H1 (cell line): ENCODE measurements at regions not wholly inside any gene's neighbourhood (a gene's known extent, or its start where the extent isn't known, plus 50 kb on each side); places are given as distances from the start of the nearest gene placed in this dataset.

Experiments used
- CTCF ChIA-PET: fragments of 300-600 bp; sonication (Branson Sonifier 250); formaldehyde crosslinking; loops from one replicate; lab custom pipeline; 2021; ENCODE audit not compliant: partially characterized antibody; lab: Charles Lee
- POLR2A ChIA-PET: fragments of 300-600 bp; sonication (Branson Sonifier 250); formaldehyde crosslinking; loops from one replicate; lab custom pipeline; 2021; ENCODE audit warnings: inconsistent platforms; ENCODE audit not compliant: partially characterized antibody; lab: Charles Lee
- DNase-seq, 2 experiments: peaks; one replicate each; pipeline versions ENCODE4 v3.0.0 to v3.0.0-alpha.2; 2010 to 2022; ENCODE audit warnings: low spot score in 2 of 2, low read depth in 1 of 2, mixed read lengths in 1 of 2
- FAIRE-seq: peaks from 2 replicates; lab custom pipeline; 2011; peaks lifted over from hg19 to GRCh38; lab: Jason Lieb, UNC
- H2AFZ ChIP-seq: 2 replicates; pipeline ENCODE4 v1.8.1; 2012; ENCODE audit warnings: low read length, inconsistent platforms
- H2AK5ac ChIP-seq: 2 replicates; pipeline ENCODE4 v1.6.1; 2013; ENCODE audit warnings: low read depth, low read length
- H2BK120ac ChIP-seq: replicated peaks from 2 replicates; pipeline ENCODE3; 2013; ENCODE audit warnings: low read depth, low read length, inconsistent platforms
- H2BK12ac ChIP-seq: 2 replicates; pipeline ENCODE4 v1.6.1; 2013; ENCODE audit warnings: low read depth, low read length
- H2BK15ac ChIP-seq: 2 replicates; pipeline ENCODE4 v1.6.1; 2013; ENCODE audit warnings: low read length
- H2BK20ac ChIP-seq: 2 replicates; pipeline ENCODE4 v1.6.1; 2013; ENCODE audit warnings: low read length
- H2BK5ac ChIP-seq: 2 replicates; pipeline ENCODE4 v1.6.1; 2013; ENCODE audit warnings: low read depth, low read length
- H3K14ac ChIP-seq: 2 replicates; pipeline ENCODE4 v1.6.1; 2013; ENCODE audit warnings: inconsistent platforms; ENCODE audit not compliant: insufficient read length
- H3K18ac ChIP-seq: 2 replicates; pipeline ENCODE4 v1.6.1; 2013; ENCODE audit warnings: low read length; ENCODE audit errors: extremely low read depth
- H3K23ac ChIP-seq: 2 replicates; pipeline ENCODE4 v1.6.1; 2013; ENCODE audit warnings: inconsistent platforms; ENCODE audit not compliant: insufficient read length
- H3K23me2 ChIP-seq: 2 replicates; pipeline ENCODE4 v1.6.1; 2013; ENCODE audit warnings: low read depth, low read length
- H3K27ac ChIP-seq: 2 replicates; pipeline ENCODE4 v1.6.1; 2011; ENCODE audit warnings: low read depth, low read length, inconsistent platforms
- H3K27me3 ChIP-seq, 4 experiments: replicated peaks in 1 of 4; 1 replicate in 1 of 4; 2 replicates in 3 of 4; pipeline versions ENCODE4 v1.6.1 to v1.8.1; 2011 to 2013; ENCODE audit warnings: low read length in 3 of 4, mild to moderate bottlenecking in 3 of 4, inconsistent platforms in 2 of 4, mixed read lengths in 2 of 4, moderate library complexity in 1 of 4; ENCODE audit not compliant: control insufficient read depth in 3 of 4, insufficient read depth in 3 of 4; ENCODE audit errors: extremely low read depth in 1 of 4
- H3K36me3 ChIP-seq, 4 experiments: 2 replicates each; pipeline versions ENCODE4 v1.6.1 to v1.8.1; 2011 to 2013; ENCODE audit warnings: mild to moderate bottlenecking in 4 of 4, low read length in 3 of 4, moderate library complexity in 2 of 4, control low read depth in 1 of 4, inconsistent platforms in 1 of 4; ENCODE audit not compliant: insufficient read depth in 4 of 4, control insufficient read depth in 2 of 4
- H3K4ac ChIP-seq: replicated peaks from 2 replicates; pipeline ENCODE3; 2013; ENCODE audit warnings: low read length, low read depth, mixed read lengths, inconsistent platforms; ENCODE audit not compliant: insufficient read length
- H3K4me1 ChIP-seq, 4 experiments: replicated peaks in 1 of 4; 1 replicate in 1 of 4; 2 replicates in 3 of 4; pipeline versions ENCODE4 v1.6.1 to v1.8.1; 2011 to 2013; ENCODE audit warnings: low read length in 3 of 4, inconsistent platforms in 2 of 4, mixed read lengths in 1 of 4; ENCODE audit not compliant: insufficient read depth in 4 of 4, control insufficient read depth in 3 of 4
- H3K4me2 ChIP-seq, 2 experiments: 2 replicates each; pipeline versions ENCODE4 v1.6.1 to v1.8.1; 2011 to 2013; ENCODE audit warnings: low read depth in 2 of 2, low read length in 2 of 2, control low read depth in 1 of 2, inconsistent platforms in 1 of 2, mild to moderate bottlenecking in 1 of 2; ENCODE audit not compliant: insufficient read depth in 1 of 2
- H3K4me3 ChIP-seq, 4 experiments: fragments of 200-600, 300-600 bp in 1 of 4; sonication (generic), shearing (Covaris generic), sonication (Bioruptor Twin) in 1 of 4; 2 replicates each; pipeline versions ENCODE4 v1.5.1 to v1.8.1; 2011 to 2016; ENCODE audit warnings: low read length in 4 of 4, low read depth in 3 of 4, control low read depth in 2 of 4, inconsistent platforms in 2 of 4, mild to moderate bottlenecking in 2 of 4, mixed read lengths in 1 of 4, moderate library complexity in 1 of 4; ENCODE audit not compliant: insufficient read depth in 2 of 4; ENCODE audit errors: extremely low read depth in 1 of 4
- H3K56ac ChIP-seq: replicated peaks from 2 replicates; pipeline ENCODE3; 2013; ENCODE audit warnings: low read depth, mild to moderate bottlenecking, mixed read lengths, low read length, inconsistent platforms; ENCODE audit not compliant: insufficient read length
- H3K79me1 ChIP-seq: 2 replicates; pipeline ENCODE4 v1.6.1; 2013; ENCODE audit warnings: low read depth, low read length, control low read depth
- H3K79me2 ChIP-seq, 2 experiments: 2 replicates each; pipeline versions ENCODE4 v1.6.1 to v1.8.1; 2012 to 2013; ENCODE audit warnings: low read length in 2 of 2, mild to moderate bottlenecking in 2 of 2, inconsistent platforms in 1 of 2; ENCODE audit not compliant: insufficient read depth in 2 of 2, control insufficient read depth in 1 of 2
- H3K9ac ChIP-seq, 4 experiments: replicated peaks in 1 of 4; 1 replicate in 1 of 4; 2 replicates in 3 of 4; pipeline versions ENCODE4 v1.6.1 to v1.8.1; 2011 to 2013; ENCODE audit warnings: low read depth in 3 of 4, low read length in 3 of 4, control low read depth in 2 of 4, mild to moderate bottlenecking in 2 of 4, moderate library complexity in 2 of 4, inconsistent platforms in 1 of 4; ENCODE audit errors: extremely low read depth in 1 of 4
- H3K9me3 ChIP-seq, 2 experiments: 2 replicates each; pipeline versions ENCODE4 v1.6.1 to v1.8.1; 2012 to 2013; ENCODE audit warnings: mild to moderate bottlenecking in 2 of 2, moderate library complexity in 2 of 2, control low read depth in 1 of 2, inconsistent platforms in 1 of 2, low read depth in 1 of 2, low read length in 1 of 2, mixed read lengths in 1 of 2; ENCODE audit not compliant: insufficient read depth in 2 of 2
- H4K20me1 ChIP-seq, 2 experiments: replicated peaks in 1 of 2; 2 replicates each; pipeline versions ENCODE3 to v1.8.1; 2011 to 2013; ENCODE audit warnings: inconsistent platforms in 2 of 2, low read length in 2 of 2, mild to moderate bottlenecking in 1 of 2; ENCODE audit not compliant: insufficient read depth in 2 of 2, control insufficient read depth in 1 of 2
- H4K5ac ChIP-seq: 2 replicates; pipeline ENCODE4 v1.6.1; 2013; ENCODE audit warnings: low read length, low read depth, mixed read lengths, inconsistent platforms; ENCODE audit not compliant: insufficient read length
- H4K8ac ChIP-seq: 2 replicates; pipeline ENCODE4 v1.8.0; 2013; ENCODE audit warnings: mild to moderate bottlenecking, moderate library complexity, low read length, inconsistent platforms; ENCODE audit not compliant: insufficient read depth; ENCODE audit errors: extremely low read depth
- H4K91ac ChIP-seq: replicated peaks from 2 replicates; pipeline ENCODE3; 2013; ENCODE audit warnings: low read length, mixed read lengths, inconsistent platforms; ENCODE audit not compliant: insufficient read length
- ASH2L ChIP-seq: fragments of 200-600, 300-600 bp; sonication (generic); IDR thresholded peaks from one replicate; pipeline ENCODE4 v1.7.1; 2017; ENCODE audit warnings: low read length
- BACH1 ChIP-seq: IDR thresholded peaks from 2 replicates; pipeline ENCODE4 v1.6.1; 2012; ENCODE audit warnings: low read length, improper control_type of control experiment
- BRCA1 ChIP-seq: IDR thresholded peaks from 2 replicates; pipeline ENCODE4 v1.6.1; 2012; ENCODE audit warnings: low read depth, low read length, improper control_type of control experiment
- CBX8 ChIP-seq: fragments of 300-800, 300-1000 bp; sonication (generic); IDR thresholded peaks from 2 replicates; pipeline ENCODE4 v1.7.1; 2016; ENCODE audit warnings: low read depth, low read length, borderline replicate concordance
- EGR1 ChIP-seq: IDR thresholded peaks from 2 replicates; pipeline ENCODE4 v1.6.1; 2011; ENCODE audit warnings: low read depth, low read length, borderline replicate concordance
- GTF2F1 ChIP-seq: IDR thresholded peaks from 2 replicates; pipeline ENCODE4 v1.6.1; 2012; ENCODE audit warnings: low read depth, low read length, improper control_type of control experiment, borderline replicate concordance
- HDAC2 ChIP-seq, 2 experiments: fragments of 300-600 bp in 1 of 2; sonication (generic) in 1 of 2; IDR thresholded peaks; 2 replicates each; pipeline ENCODE4 v1.6.1; 2011 to 2012; ENCODE audit warnings: low read depth in 2 of 2, low read length in 2 of 2, mild to moderate bottlenecking in 2 of 2, moderate library complexity in 2 of 2, borderline replicate concordance in 1 of 2, inconsistent platforms in 1 of 2
- HDAC6 ChIP-seq: IDR thresholded peaks from one replicate; pipeline ENCODE4 v1.7.1; 2012; ENCODE audit warnings: low read depth, mild to moderate bottlenecking, inconsistent platforms, low read length, moderate library complexity
- POLR2A ChIP-seq, 2 experiments: IDR thresholded peaks; 1 replicate in 1 of 2; 2 replicates in 1 of 2; pipeline ENCODE4 v1.6.1; 2011; ENCODE audit warnings: low read depth in 2 of 2, low read length in 2 of 2, mild to moderate bottlenecking in 2 of 2; ENCODE audit errors: control extremely low read depth in 1 of 2
- RFX5 ChIP-seq: IDR thresholded peaks from 2 replicates; pipeline ENCODE4 v1.6.1; 2011; ENCODE audit warnings: low read depth, low read length, improper control_type of control experiment, borderline replicate concordance
- RXRA ChIP-seq: IDR thresholded peaks from 2 replicates; pipeline ENCODE4 v1.6.1; 2011; ENCODE audit warnings: low read depth, mild to moderate bottlenecking, low read length, moderate library complexity; ENCODE audit not compliant: insufficient read depth
- SP2 ChIP-seq: IDR thresholded peaks from 2 replicates; pipeline ENCODE4 v1.6.1; 2012; ENCODE audit warnings: mild to moderate bottlenecking, low read length, inconsistent platforms
- TBP ChIP-seq: IDR thresholded peaks from 2 replicates; pipeline ENCODE4 v1.6.1; 2011; ENCODE audit warnings: low read depth, low read length, improper control_type of control experiment
- YY1 ChIP-seq: IDR thresholded peaks from 2 replicates; pipeline ENCODE4 v1.6.1; 2011; ENCODE audit warnings: low read depth, mild to moderate bottlenecking, low read length
- ZNF274 ChIP-seq: IDR thresholded peaks from 2 replicates; pipeline ENCODE4 v1.7.0; 2012; ENCODE audit warnings: low read length, borderline replicate concordance; ENCODE audit errors: extremely low read depth
- WGBS, 2 experiments: shearing (Covaris generic) in 1 of 2; methylation state at CpG; one replicate each; pipeline versions ENCODE4 v1.1.6 to v1.1.7; 2013 to 2015; ENCODE audit warnings: low lambda C conversion rate in 2 of 2, mixed read lengths in 2 of 2, inconsistent platforms in 1 of 2, low coverage in 1 of 2, missing lambda C conversion rate in 1 of 2; ENCODE audit not compliant: insufficient replicate concordance in 2 of 2, insufficient coverage in 1 of 2, insufficient read length in 1 of 2; ENCODE audit errors: extremely low coverage in 1 of 2, missing lambda C conversion rate in 1 of 2; 5-methylcytosine and 5-hydroxymethylcytosine counted together

DNA sequence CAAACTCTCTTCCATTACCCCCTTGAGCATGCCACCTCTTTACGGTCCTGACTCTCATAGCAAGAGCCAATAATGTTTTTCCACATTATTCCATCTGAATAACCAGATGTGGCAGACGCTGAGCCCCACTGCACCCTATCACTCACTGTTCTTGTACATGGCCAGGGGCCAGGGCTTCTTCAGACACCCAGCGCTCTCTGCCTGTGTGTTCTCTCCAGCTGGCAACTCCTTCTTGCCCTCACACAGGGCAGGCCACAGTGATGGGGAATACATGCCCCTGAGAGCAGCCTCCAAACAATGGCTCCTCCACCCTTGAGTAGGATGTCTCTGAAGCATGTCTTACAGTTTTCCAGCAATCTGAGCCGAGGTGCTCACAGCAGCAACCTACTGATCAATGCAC lies 50.8 kb upstream of the STIM2 start:
- ChIA-PET POLR2A (no interaction called here), CTCF (interaction anchor here (0.6 to 3.3 kb wide), 2 partner anchors 22 to 98 kb away, joined by 3 to 15 read pairs; no protein-coding TSS in a partner anchor)
- Histone ChIP-seq H4K20me1 (no peaks in the 10 kb centered on the region), H3K18ac (no peak overlapping the region), H3K23ac (no peak overlapping the region), H3K9me3 (no peaks in the 10 kb centered on the region), H4K5ac (no peak overlapping the region), H3K9ac (no peak overlapping the region), H3K4ac (no peak overlapping the region), H3K79me1 (no peaks in the 10 kb centered on the region), H2AFZ (no peak overlapping the region), H3K23me2 (no peaks in the 10 kb centered on the region), H4K91ac (no peak overlapping the region), H2AK5ac (no peak overlapping the region), H4K8ac (no peak overlapping the region), H3K4me2 (no peak overlapping the region), H3K79me2 (no peaks in the 10 kb centered on the region)
- 94% methylated on average over 4 of the region's 4 CpGs; no CpG with 5 or more reads in 1 of the 2 experiments for WGBS, 2 experiments
- TF ChIP-seq HDAC6 (no peak), BACH1 (no peak), ASH2L (no peak), HDAC2 (IDR thresholded peaks at IDR 0.05; ENCODE audit: borderline replicate concordance in 1 of 2, low read depth in 2 of 2, low read length in 2 of 2) (no peak), CBX8 (no peak), TBP (no peak), YY1 (no peak), RXRA (no peak), ZNF274 (no peak), POLR2A (IDR thresholded peaks at IDR 0.05; ENCODE audit: control extremely low read depth in 1 of 2, low read depth in 2 of 2, low read length in 2 of 2) (no peak), GTF2F1 (no peak), BRCA1 (no peak), SP2 (no peak), EGR1 (no peak), RFX5 (no peak)
- TF ChIP-seq, all 59 proteins: peak for 0
- no peak overlapping the region for H2BK120ac ChIP-seq
- no peak overlapping the region for H2BK5ac ChIP-seq
- H3K56ac ChIP-seq, result no peak overlapping the region
- no peaks in the 10 kb centered on the region for H3K27me3 ChIP-seq
- DNase-seq (no peak), FAIRE-seq (no peak)
- no peak overlapping the region; the same call in 1 of the 2 replicates for H2BK12ac ChIP-seq
- H3K4me3 ChIP-seq, result no peak overlapping the region
- H3K14ac ChIP-seq, result no peak overlapping the region
- H2BK15ac ChIP-seq, result no peak overlapping the region
- no peak overlapping the region for H2BK20ac ChIP-seq
- no peaks in the 10 kb centered on the region; a peak in 1 of 8 replicates for H3K36me3 ChIP-seq
- peaks cover 0 to 3% (median 0%) of the 10 kb centered on the region in 4 experiments; a peak in 1 of 7 replicates for H3K4me1 ChIP-seq
- no peak overlapping the region for H3K27ac ChIP-seq
